Neuronal stem cell (in vitro differentiated cells): ENCODE measurements at regions not wholly inside any gene's neighbourhood (a gene's known extent, or its start where the extent isn't known, plus 50 kb on each side); places are given as distances from the start of the nearest gene placed in this dataset.

ENCODE experiments used
- DNase-seq: peaks from one replicate; pipeline ENCODE4 v3.0.0-alpha.2; 2013; ENCODE audit warnings: low spot score
- H2AFZ ChIP-seq: one replicate; pipeline ENCODE4 v1.6.1; 2013; ENCODE audit warnings: mild to moderate bottlenecking, low read length, inconsistent platforms
- H2AK5ac ChIP-seq: 2 replicates; pipeline ENCODE4 v1.6.1; 2013; ENCODE audit warnings: low read depth, mild to moderate bottlenecking, inconsistent platforms, low read length, moderate library complexity, mixed read lengths
- H2BK120ac ChIP-seq: 2 replicates; pipeline ENCODE4 v1.6.1; 2013; ENCODE audit warnings: low read depth, mild to moderate bottlenecking, inconsistent platforms, low read length, moderate library complexity, mixed read lengths
- H2BK12ac ChIP-seq: one replicate; pipeline ENCODE4 v1.6.1; 2013; ENCODE audit warnings: low read length, inconsistent platforms
- H2BK15ac ChIP-seq: 2 replicates; pipeline ENCODE4 v1.6.1; 2013; ENCODE audit warnings: mild to moderate bottlenecking, low read length, inconsistent platforms, mixed read lengths
- H2BK5ac ChIP-seq: one replicate; pipeline ENCODE4 v1.6.1; 2013; ENCODE audit warnings: inconsistent platforms, mild to moderate bottlenecking, low read length, moderate library complexity
- H3K14ac ChIP-seq: one replicate; pipeline ENCODE4 v1.6.1; 2013; ENCODE audit warnings: low read length, inconsistent platforms
- H3K18ac ChIP-seq: 2 replicates; pipeline ENCODE4 v1.6.1; 2013; ENCODE audit warnings: low read length, inconsistent platforms
- H3K23ac ChIP-seq: 2 replicates; pipeline ENCODE4 v1.6.1; 2013; ENCODE audit warnings: low read depth, mild to moderate bottlenecking, mixed read lengths, low read length, inconsistent platforms; ENCODE audit not compliant: poor library complexity
- H3K27ac ChIP-seq: replicated peaks from 3 replicates; pipeline ENCODE4 v1.5.1; 2013; ENCODE audit warnings: low read length, inconsistent platforms
- H3K27me3 ChIP-seq, 3 experiments: 2 replicates each; pipeline ENCODE4 v1.6.1; 2013; ENCODE audit warnings: low read length in 3 of 3, mild to moderate bottlenecking in 2 of 3, inconsistent platforms in 1 of 3, low read depth in 1 of 3, mixed read lengths in 1 of 3, moderate library complexity in 1 of 3; ENCODE audit not compliant: control insufficient read depth in 3 of 3, insufficient read depth in 3 of 3
- H3K36me3 ChIP-seq, 2 donors: replicated peaks in 1 of 2; 2 replicates each; pipeline ENCODE4 v1.6.1; 2013; ENCODE audit warnings: low read length in 2 of 2; ENCODE audit not compliant: control insufficient read depth in 2 of 2, insufficient read depth in 2 of 2
- H3K4ac ChIP-seq: 2 replicates; pipeline ENCODE4 v1.6.1; 2013; ENCODE audit warnings: inconsistent platforms, mild to moderate bottlenecking, low read length, moderate library complexity
- H3K4me1 ChIP-seq, 2 donors: 1 replicate in 1 of 2; 2 replicates in 1 of 2; pipeline ENCODE4 v1.6.1; 2013; ENCODE audit warnings: low read length in 2 of 2, low read depth in 1 of 2; ENCODE audit not compliant: control insufficient read depth in 2 of 2, insufficient read depth in 1 of 2
- H3K4me2 ChIP-seq: one replicate; pipeline ENCODE4 v1.6.1; 2013; ENCODE audit warnings: mild to moderate bottlenecking, low read length, inconsistent platforms; ENCODE audit not compliant: insufficient read depth, poor library complexity, severe bottlenecking
- H3K4me3 ChIP-seq, 2 donors: 2 replicates each; pipeline ENCODE4 v1.5.1; 2013; ENCODE audit warnings: low read length in 2 of 2, mild to moderate bottlenecking in 2 of 2, inconsistent platforms in 1 of 2, moderate library complexity in 1 of 2
- H3K79me1 ChIP-seq: one replicate; pipeline ENCODE4 v1.6.1; 2013; ENCODE audit warnings: low read depth, mild to moderate bottlenecking, inconsistent platforms, low read length, moderate library complexity
- H3K9ac ChIP-seq: one replicate; pipeline ENCODE4 v1.6.1; 2013; ENCODE audit warnings: mild to moderate bottlenecking, low read depth, low read length, inconsistent platforms; ENCODE audit not compliant: poor library complexity
- H3K9me3 ChIP-seq, 2 donors: replicated peaks in 1 of 2; 2 replicates each; pipeline versions ENCODE3 to v1.6.1; 2013; ENCODE audit warnings: low read length in 2 of 2, mild to moderate bottlenecking in 2 of 2, inconsistent platforms in 1 of 2, low read depth in 1 of 2, mixed read lengths in 1 of 2, moderate library complexity in 1 of 2; ENCODE audit not compliant: control insufficient read depth in 2 of 2, insufficient read depth in 1 of 2
- H4K8ac ChIP-seq: one replicate; pipeline ENCODE4 v1.6.1; 2013; ENCODE audit warnings: low read depth, mild to moderate bottlenecking, inconsistent platforms, low read length, moderate library complexity
- H4K91ac ChIP-seq: one replicate; pipeline ENCODE4 v1.6.1; 2013; ENCODE audit warnings: low read length, low read depth, mild to moderate bottlenecking, inconsistent platforms; ENCODE audit not compliant: poor library complexity
- WGBS, 2 donors: extraction: QIAGEN DNeasy Blood & Tissue Kit; methylation state at CpG; one replicate each; pipeline ENCODE4 v1.1.7; 2013; ENCODE audit warnings: missing lambda C conversion rate in 2 of 2, mixed read lengths in 1 of 2; ENCODE audit not compliant: insufficient read length in 2 of 2, insufficient replicate concordance in 1 of 2; ENCODE audit errors: extremely low coverage in 2 of 2; 5-methylcytosine and 5-hydroxymethylcytosine counted together

DNA sequence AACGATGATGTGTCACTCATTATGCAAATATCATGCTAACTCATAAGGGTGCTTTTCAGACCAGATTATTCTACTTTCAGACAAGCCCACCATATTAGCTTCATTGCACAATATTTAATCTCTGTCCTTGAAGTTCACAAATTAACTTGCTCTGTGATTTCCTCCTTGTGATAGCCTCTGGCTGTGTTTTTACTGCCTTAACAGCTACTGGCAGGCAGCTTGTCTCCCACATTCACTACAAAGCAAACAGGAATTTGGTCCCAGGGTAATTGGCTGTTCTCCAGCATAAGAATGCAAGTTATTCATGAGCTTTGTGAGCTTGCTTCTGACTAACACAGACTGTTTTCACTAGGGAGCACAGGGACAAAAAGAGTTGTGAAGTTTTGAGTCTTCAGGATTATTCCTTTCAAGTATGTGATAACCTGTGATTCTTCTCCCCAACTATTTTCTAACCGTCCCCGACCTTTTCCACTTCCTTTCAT lies 87.9 kb upstream of the HMCN1 start:
- Histone ChIP-seq H2AFZ (peak overlapping the region; percentile 53), H3K4ac (no peak overlapping the region), H3K27ac (peak overlapping the region; percentile 64), H3K79me1 (no peaks in the 10 kb centered on the region), H3K23ac (no peak overlapping the region), H3K9ac (no peak overlapping the region), H4K8ac (no peak overlapping the region), H2BK120ac (no peak overlapping the region), H4K91ac (no peak overlapping the region), H3K36me3 (peaks cover 0 to 1% of the 10 kb centered on the region in 2 donors), H3K4me3 (no peak overlapping the region), H2AK5ac (no peak overlapping the region), H2BK5ac (no peak overlapping the region), H3K14ac (no peak overlapping the region), H3K18ac (no peak overlapping the region), H2BK12ac (no peak overlapping the region), H3K27me3 (no peaks in the 10 kb centered on the region), H3K9me3 (peaks cover 9 to 10% of the 10 kb centered on the region in 2 donors), H2BK15ac (no peak overlapping the region), H3K4me2 (no peak overlapping the region), H3K4me1 (peaks cover 1 to 13% of the 10 kb centered on the region in 2 donors)
- WGBS, 2 donors: no CpG with 5 or more reads among the region's 3 CpGs
- DNase-seq: peak; percentile 81

DNA sequence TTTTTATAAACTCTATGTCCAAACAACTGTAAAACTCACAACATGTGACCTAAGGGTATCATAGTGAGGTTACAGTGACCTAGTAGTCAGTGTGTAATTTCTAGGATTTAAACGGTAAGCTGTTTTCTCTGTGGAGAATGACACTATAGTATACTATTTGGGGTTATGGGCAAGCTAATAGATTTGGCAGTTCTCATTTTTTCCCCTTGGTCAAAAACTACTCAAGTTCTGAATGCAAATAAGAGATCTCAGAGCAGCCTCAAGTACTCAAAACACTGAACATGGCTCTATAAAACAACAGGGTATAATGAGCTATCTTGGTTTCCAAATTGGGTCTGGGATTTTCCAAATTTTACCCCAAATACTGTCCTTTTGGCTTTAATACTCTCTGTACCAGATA lies 88.5 kb upstream of the HMCN1 start:
- Histone ChIP-seq H3K4me1 (peaks cover 1 to 13% of the 10 kb centered on the region in 2 donors), H3K9me3 (peaks cover 9 to 10% of the 10 kb centered on the region in 2 donors), H3K27me3 (no peaks in the 10 kb centered on the region), H3K23ac (no peak overlapping the region), H2BK12ac (no peak overlapping the region), H4K91ac (no peak overlapping the region), H3K36me3 (peaks cover 0 to under 1% of the 10 kb centered on the region in 2 donors), H3K4me2 (no peak overlapping the region), H3K27ac (peak overlapping the region; percentile 43), H4K8ac (no peak overlapping the region), H2BK15ac (no peak overlapping the region), H2BK5ac (no peak overlapping the region), H2BK120ac (no peak overlapping the region), H3K18ac (no peak overlapping the region), H3K4me3 (no peak overlapping the region), H3K79me1 (no peaks in the 10 kb centered on the region), H3K14ac (no peak overlapping the region), H3K9ac (no peak overlapping the region), H2AK5ac (no peak overlapping the region), H3K4ac (no peak overlapping the region), H2AFZ (peak overlapping the region; percentile 53)
- DNase-seq: no peak
- WGBS, 2 donors: no CpG with 5 or more reads among the region's 1 CpG

DNA sequence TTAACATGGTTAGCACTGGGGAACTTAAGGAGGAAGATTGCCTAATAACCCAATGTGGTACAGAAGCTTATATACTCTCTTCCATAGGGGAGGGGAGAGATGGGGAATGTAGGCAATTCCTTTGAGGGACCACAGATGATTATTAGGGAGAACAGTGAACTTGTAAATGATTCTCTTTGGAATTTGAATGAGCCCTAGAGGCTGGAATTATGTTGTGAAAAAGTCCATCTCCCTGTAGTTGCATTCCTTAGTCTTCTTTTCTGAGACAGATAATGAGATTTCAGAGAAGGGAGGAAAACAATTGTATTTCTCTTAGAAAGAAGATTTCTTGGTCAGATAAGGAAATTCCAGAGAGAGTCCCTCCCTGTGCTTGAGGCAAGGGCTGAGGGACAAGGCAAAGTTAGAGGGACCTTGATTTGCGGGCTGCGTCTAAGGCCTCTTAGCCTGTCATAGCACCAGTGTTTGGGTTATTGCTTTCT lies 89.0 kb upstream of the HMCN1 start:
- Histone ChIP-seq H2BK120ac (no peak overlapping the region), H3K4me3 (no peak overlapping the region), H3K36me3 (no peaks in the 10 kb centered on the region), H2BK12ac (no peak overlapping the region), H2BK5ac (no peak overlapping the region), H2AK5ac (no peak overlapping the region), H3K9ac (no peak overlapping the region), H3K23ac (no peak overlapping the region), H3K14ac (no peak overlapping the region), H3K79me1 (no peaks in the 10 kb centered on the region), H3K27me3 (no peaks in the 10 kb centered on the region), H3K4me1 (peaks cover 1 to 13% of the 10 kb centered on the region in 2 donors), H2AFZ (peak overlapping the region; percentile 53), H3K27ac (no peak overlapping the region), H3K4ac (no peak overlapping the region), H2BK15ac (no peak overlapping the region), H4K8ac (no peak overlapping the region), H3K18ac (no peak overlapping the region), H4K91ac (no peak overlapping the region), H3K9me3 (peaks cover 7 to 10% of the 10 kb centered on the region in 2 donors), H3K4me2 (no peak overlapping the region)
- no peak for DNase-seq
- WGBS, 2 donors: no CpG with 5 or more reads among the region's 2 CpGs

DNA sequence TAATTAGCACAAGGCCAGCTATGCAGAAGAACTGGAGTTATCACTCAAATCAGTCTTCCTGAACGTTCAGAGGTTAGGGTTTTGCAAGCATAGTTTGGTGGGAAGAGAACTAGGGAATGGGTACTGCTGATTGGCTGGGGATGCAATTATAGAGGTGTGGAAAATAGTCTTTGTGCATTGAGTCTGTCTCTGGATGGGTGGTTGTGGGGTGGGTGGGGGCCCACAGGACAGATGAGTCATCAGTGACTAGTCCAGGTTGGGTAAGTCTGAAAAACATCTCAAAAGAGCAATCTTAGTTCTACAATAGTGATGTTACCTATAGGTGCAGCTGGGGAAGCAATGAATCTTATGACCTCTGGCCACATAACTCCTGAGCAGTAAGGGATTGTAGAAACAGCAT lies 89.7 kb upstream of the HMCN1 start:
- Histone ChIP-seq H3K9ac (no peak overlapping the region), H3K27me3 (no peaks in the 10 kb centered on the region), H4K8ac (no peak overlapping the region), H3K4me3 (no peak overlapping the region), H2BK120ac (no peak overlapping the region), H3K4me2 (no peak overlapping the region), H3K18ac (no peak overlapping the region), H3K36me3 (no peaks in the 10 kb centered on the region), H3K23ac (no peak overlapping the region), H2AFZ (no peak overlapping the region), H2AK5ac (no peak overlapping the region), H3K4ac (no peak overlapping the region), H3K9me3 (peaks cover 7% of the 10 kb centered on the region in 2 donors), H2BK12ac (no peak overlapping the region), H3K79me1 (no peaks in the 10 kb centered on the region), H3K14ac (no peak overlapping the region), H2BK5ac (no peak overlapping the region), H4K91ac (no peak overlapping the region), H3K4me1 (peaks cover 1 to 13% of the 10 kb centered on the region in 2 donors), H2BK15ac (no peak overlapping the region), H3K27ac (no peak overlapping the region)
- no CpG with 5 or more reads among the region's 1 CpG for WGBS, 2 donors
- DNase-seq: no peak
